PC-9 (cell line): ENCODE measurements at regions not wholly inside any gene's neighbourhood (a gene's known extent, or its start where the extent isn't known, plus 50 kb on each side); places are given as distances from the start of the nearest gene placed in this dataset.

ENCODE experiments used
- EZH2 ChIP-seq: fragments of 200-600 bp; sonication (generic); IDR thresholded peaks from 2 replicates; pipeline ENCODE4 v1.8.0; 2017; ENCODE audit warnings: antibody characterized with exemption, low read depth
- TF ChIP-seq, protein P1 (sequence below): fragments of 200-600 bp; sonication (generic); conservative IDR thresholded peaks from 2 replicates; pipeline ENCODE4 v1.6.1; 2017; ENCODE audit warnings: mixed run types, antibody characterized with exemption, mild to moderate bottlenecking, moderate library complexity

GRCh38 chr12:75805320-75805719 is 226.3 kb downstream of the PHLDA1 start:
- no peak for TF ChIP-seq EZH2
- TF ChIP-seq, protein P1, sequence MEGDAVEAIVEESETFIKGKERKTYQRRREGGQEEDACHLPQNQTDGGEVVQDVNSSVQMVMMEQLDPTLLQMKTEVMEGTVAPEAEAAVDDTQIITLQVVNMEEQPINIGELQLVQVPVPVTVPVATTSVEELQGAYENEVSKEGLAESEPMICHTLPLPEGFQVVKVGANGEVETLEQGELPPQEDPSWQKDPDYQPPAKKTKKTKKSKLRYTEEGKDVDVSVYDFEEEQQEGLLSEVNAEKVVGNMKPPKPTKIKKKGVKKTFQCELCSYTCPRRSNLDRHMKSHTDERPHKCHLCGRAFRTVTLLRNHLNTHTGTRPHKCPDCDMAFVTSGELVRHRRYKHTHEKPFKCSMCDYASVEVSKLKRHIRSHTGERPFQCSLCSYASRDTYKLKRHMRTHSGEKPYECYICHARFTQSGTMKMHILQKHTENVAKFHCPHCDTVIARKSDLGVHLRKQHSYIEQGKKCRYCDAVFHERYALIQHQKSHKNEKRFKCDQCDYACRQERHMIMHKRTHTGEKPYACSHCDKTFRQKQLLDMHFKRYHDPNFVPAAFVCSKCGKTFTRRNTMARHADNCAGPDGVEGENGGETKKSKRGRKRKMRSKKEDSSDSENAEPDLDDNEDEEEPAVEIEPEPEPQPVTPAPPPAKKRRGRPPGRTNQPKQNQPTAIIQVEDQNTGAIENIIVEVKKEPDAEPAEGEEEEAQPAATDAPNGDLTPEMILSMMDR: no peak
